HUES64 (cell line): ENCODE measurements at regions not wholly inside any gene's neighbourhood (a gene's known extent, or its start where the extent isn't known, plus 50 kb on each side); places are given as distances from the start of the nearest gene placed in this dataset.

Experiments used
- H3K27ac ChIP-seq: 2 replicates; pipeline ENCODE4 v1.7.0; 2013; ENCODE audit warnings: low read depth, low read length, inconsistent platforms
- H3K27me3 ChIP-seq: 2 replicates; pipeline ENCODE4 v1.6.1; 2013; ENCODE audit warnings: mild to moderate bottlenecking, low read length; ENCODE audit not compliant: insufficient read depth
- H3K36me3 ChIP-seq: 2 replicates; pipeline ENCODE4 v1.6.1; 2013; ENCODE audit warnings: mild to moderate bottlenecking, low read length; ENCODE audit not compliant: insufficient read depth
- H3K4me1 ChIP-seq: 2 replicates; pipeline ENCODE4 v1.6.1; 2013; ENCODE audit warnings: mild to moderate bottlenecking, low read length, moderate library complexity; ENCODE audit not compliant: insufficient read depth
- H3K4me3 ChIP-seq: 2 replicates; pipeline ENCODE4 v1.5.1; 2013; ENCODE audit warnings: mild to moderate bottlenecking, low read length, moderate library complexity
- H3K9ac ChIP-seq: 2 replicates; pipeline ENCODE4 v1.6.1; 2013; ENCODE audit warnings: mild to moderate bottlenecking, low read depth, low read length
- H3K9me3 ChIP-seq: 2 replicates; pipeline ENCODE4 v1.6.1; 2013; ENCODE audit warnings: low read depth, low read length; ENCODE audit not compliant: insufficient read depth
- WGBS: fragments of 150-250, 120-280 bp; methylation state at CpG from one replicate; pipeline ENCODE4 v1.1.7; 2013; ENCODE audit warnings: missing lambda C conversion rate; 5-methylcytosine and 5-hydroxymethylcytosine counted together

DNA sequence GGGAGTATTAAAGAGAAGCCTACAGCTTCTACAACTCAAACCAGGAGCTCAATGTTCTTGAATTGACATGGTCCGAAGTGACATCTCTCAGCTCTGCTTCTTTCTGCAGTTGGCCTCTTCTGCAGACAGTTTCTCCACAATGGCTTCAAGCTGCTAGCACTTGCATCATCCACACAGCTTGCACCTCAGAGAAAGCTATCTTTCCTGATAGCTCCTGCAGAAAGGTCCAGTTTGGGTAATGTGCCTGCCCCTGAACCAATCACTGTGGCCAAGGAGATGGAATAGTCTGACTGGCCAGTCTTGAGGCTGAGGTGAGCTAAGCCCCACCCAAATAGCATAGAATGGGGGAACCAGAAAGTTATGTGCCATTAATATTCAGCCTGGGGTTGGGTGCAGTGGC lies 95.8 kb upstream of the ABCA1 start:
- no peaks in the 10 kb centered on the region for H3K27me3 ChIP-seq
- no peak overlapping the region for H3K27ac ChIP-seq
- no peaks in the 10 kb centered on the region for H3K4me1 ChIP-seq
- no peak overlapping the region for H3K9ac ChIP-seq
- no peaks in the 10 kb centered on the region for H3K36me3 ChIP-seq
- 92% methylated on average over 1 of the region's 1 CpG for WGBS
- H3K9me3 ChIP-seq: no peaks in the 10 kb centered on the region
- H3K4me3 ChIP-seq: no peak overlapping the region

DNA sequence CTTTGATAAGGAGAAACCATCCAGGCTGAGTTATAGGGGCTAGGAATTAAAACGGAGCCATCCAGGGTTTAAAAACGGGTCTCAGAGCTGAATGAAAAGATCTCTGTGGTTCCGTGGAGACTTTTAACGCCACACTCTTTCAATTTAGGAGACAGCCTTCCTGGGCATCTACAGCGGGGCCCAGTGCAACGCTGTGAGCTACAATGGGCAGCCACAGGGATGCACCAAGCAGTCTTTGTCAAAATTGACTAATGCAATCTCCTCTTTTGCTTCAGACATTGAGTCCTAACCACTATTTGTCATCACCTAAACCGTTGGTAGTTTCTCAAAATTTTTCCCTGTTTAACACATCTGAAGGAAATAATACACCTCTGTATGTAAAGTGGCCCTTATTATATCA lies 96.6 kb upstream of the ABCA1 start:
- Histone ChIP-seq H3K9ac (no peak overlapping the region), H3K27me3 (no peaks in the 10 kb centered on the region), H3K4me3 (no peak overlapping the region), H3K9me3 (no peaks in the 10 kb centered on the region), H3K36me3 (no peaks in the 10 kb centered on the region), H3K4me1 (no peaks in the 10 kb centered on the region), H3K27ac (no peak overlapping the region)
- 80% methylated on average over 7 of the region's 7 CpGs for WGBS

DNA sequence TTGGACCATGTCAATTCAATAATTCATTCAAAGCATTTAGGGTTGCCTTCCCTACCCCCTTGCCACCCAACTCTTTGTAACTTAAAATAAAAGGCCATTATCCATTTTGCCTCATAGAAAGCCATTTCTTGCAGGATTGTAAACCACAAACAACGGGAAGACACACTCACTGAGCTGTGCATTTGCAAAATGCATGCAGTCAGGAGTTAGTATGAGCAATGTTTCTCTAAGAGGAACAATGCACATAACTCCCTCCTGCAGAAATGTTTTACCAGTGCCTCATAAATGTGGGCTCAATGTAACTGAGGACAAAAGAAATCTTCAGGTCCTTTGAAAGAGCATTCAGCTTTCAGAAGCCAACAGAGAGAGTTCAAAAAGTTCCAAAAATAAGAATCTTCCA lies 98.5 kb upstream of the ABCA1 start:
- Histone ChIP-seq H3K27me3 (no peaks in the 10 kb centered on the region), H3K9me3 (no peaks in the 10 kb centered on the region), H3K4me3 (no peak overlapping the region), H3K4me1 (no peaks in the 10 kb centered on the region), H3K9ac (no peak overlapping the region), H3K27ac (no peak overlapping the region), H3K36me3 (no peaks in the 10 kb centered on the region)
- WGBS: 67% methylated on average over 1 of the region's 1 CpG

DNA sequence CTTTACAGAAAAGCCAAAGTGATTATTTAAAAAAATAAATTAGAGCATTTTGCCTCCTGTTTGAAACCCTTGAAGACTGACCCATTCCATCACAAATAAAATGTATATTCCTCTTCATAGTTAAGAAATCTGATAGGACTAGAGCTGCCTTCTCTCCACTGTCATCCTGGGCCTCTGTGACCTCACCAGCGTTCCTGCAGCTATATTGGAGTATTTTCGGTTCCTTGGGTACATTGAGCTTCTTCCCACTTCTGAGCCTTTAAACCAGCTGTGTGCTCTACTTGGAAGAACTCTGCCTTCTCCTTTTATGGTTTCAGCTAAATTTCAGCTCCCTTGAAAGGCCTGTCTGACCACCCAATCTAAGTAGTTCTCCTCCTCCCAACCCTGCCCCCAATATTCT lies 99.1 kb upstream of the ABCA1 start:
- H3K27ac ChIP-seq: no peak overlapping the region
- no peaks in the 10 kb centered on the region for H3K27me3 ChIP-seq
- no peaks in the 10 kb centered on the region for H3K4me1 ChIP-seq
- H3K4me3 ChIP-seq: no peak overlapping the region
- H3K9ac ChIP-seq: no peak overlapping the region
- H3K36me3 ChIP-seq: no peaks in the 10 kb centered on the region
- H3K9me3 ChIP-seq: no peaks in the 10 kb centered on the region
- WGBS: 84% methylated on average over 2 of the region's 2 CpGs

DNA sequence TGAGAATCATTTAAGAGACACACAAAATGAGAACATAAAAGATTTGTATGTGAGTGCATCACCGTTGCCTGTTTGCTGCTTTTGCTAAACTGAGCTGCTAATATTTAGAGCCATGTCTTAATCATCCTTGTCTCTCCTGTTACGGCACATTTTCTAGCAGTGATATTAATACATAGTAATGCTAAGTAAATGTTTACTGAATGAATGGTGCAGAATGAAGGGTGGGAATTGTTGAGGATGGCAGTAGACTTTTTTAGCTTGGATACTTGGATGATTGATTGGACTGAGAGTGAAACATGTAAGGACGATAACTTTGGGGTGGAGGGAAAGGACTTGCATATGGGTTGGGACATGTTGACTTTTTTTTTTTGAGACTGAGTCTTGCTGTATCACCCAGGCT lies 102.3 kb upstream of the ABCA1 start:
- no peak overlapping the region for H3K4me3 ChIP-seq
- H3K27ac ChIP-seq: no peak overlapping the region
- no peaks in the 10 kb centered on the region for H3K36me3 ChIP-seq
- no peak overlapping the region for H3K9ac ChIP-seq
- WGBS: 83% methylated on average over 2 of the region's 3 CpGs
- no peaks in the 10 kb centered on the region for H3K4me1 ChIP-seq
- peaks cover 10% of the 10 kb centered on the region for H3K9me3 ChIP-seq
- H3K27me3 ChIP-seq: no peaks in the 10 kb centered on the region

DNA sequence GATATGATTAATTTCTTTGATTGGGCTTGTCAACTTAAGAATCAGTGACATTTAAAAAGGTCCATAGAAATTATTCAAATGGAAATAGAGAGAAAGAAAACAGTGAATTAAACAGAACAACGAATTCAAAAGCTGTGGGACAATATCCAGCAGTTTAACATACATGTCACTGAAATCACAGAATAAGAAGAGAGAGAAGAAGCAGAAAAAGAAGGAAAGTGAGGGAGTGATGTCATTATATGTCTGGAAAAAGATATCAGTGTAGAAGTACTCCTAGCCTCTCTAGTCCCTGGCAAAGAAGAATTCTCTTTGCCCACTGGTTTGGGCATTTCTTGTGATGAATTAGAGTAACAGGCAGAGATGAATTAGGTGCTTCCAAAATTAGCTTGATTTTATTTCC lies 109.2 kb upstream of the ABCA1 start:
- Histone ChIP-seq H3K4me3 (no peak overlapping the region), H3K27ac (no peak overlapping the region), H3K36me3 (no peaks in the 10 kb centered on the region), H3K4me1 (no peaks in the 10 kb centered on the region), H3K9me3 (peaks cover 10% of the 10 kb centered on the region), H3K27me3 (no peaks in the 10 kb centered on the region), H3K9ac (no peak overlapping the region)
- 100% methylated on average over 1 of the region's 1 CpG for WGBS

DNA sequence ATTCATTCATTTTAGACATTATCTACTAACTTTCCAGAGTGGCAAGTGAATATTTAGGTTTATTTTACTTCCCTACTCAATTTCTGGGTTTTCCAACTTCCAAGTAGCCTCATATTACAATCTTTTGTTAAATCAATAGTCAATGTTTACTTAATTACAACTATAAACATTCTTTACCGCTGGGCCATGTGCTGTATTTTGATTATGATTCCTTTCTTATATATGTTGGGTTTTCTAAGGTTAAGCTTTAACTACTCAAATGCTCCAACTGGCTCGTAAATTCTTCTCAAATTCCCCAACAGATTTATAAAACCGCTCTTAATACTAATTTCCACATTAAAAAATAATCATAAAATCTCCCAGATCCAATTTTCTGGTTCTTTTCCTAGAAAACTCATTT lies 110.1 kb upstream of the ABCA1 start:
- Histone ChIP-seq H3K9me3 (peaks cover 10% of the 10 kb centered on the region), H3K27me3 (no peaks in the 10 kb centered on the region), H3K4me3 (no peak overlapping the region), H3K9ac (no peak overlapping the region), H3K27ac (no peak overlapping the region), H3K4me1 (no peaks in the 10 kb centered on the region), H3K36me3 (no peaks in the 10 kb centered on the region)
- WGBS: 93% methylated on average over 2 of the region's 3 CpGs

DNA sequence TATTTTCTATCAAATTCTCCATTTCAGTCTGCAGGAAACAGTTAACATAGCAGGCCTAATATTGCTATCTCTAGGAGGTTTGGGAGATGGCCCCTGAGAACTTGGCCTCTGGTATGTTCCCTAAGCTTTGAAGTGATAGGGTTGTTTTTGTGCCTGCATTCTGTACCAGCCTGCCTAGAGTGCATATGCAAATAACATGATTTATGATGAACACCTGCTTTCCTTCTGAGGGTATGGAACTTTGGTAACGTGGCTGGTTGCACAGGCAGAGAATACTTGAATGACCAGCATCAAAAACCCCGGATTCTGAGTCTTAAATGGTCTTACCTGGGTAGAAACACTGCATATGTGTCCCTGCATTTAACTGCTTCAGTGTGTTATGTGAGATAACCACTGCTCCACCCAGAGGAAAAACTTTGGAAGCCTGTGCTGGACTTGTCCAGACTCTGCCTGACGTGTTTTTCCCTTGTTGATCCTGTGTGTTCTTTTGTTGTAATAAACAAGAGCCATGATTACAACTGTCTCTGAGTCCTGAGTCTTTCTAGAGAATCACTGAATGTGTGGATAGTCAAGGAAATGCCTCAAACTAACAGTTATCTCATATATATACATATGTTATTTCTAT lies 111.3 kb upstream of the ABCA1 start:
- no peaks in the 10 kb centered on the region for H3K4me1 ChIP-seq
- H3K27ac ChIP-seq: no peak overlapping the region
- H3K9ac ChIP-seq: no peak overlapping the region
- H3K9me3 ChIP-seq: no peaks in the 10 kb centered on the region
- no peaks in the 10 kb centered on the region for H3K36me3 ChIP-seq
- no peaks in the 10 kb centered on the region for H3K27me3 ChIP-seq
- no peak overlapping the region for H3K4me3 ChIP-seq
- WGBS: 87% methylated on average over 3 of the region's 3 CpGs

DNA sequence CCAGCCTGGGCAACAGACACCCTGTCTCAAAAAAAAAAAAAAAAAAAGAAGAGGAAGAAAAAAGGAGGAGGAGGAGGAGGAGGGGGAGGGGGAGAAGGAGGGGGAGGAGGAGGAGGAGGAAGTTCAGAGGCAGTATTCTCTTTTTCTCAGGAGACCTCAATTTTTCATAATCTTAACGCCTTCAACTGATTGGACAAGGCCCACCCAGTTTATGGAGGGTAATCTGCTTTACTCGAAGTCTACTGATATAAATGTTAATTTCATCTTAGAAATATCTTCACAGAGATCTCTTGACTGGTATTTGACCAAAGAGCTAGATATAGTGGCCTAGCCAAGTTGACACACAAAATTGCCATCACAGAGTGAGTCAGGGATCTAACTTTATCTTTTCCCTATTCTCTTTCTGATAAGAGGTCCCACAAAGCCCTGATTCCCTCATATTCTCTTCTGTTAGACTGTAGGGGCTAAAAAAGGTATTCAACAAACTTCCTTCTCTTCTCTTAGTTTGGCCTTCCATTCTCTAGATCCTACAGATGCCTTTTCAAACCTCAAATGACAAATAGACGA lies 115.5 kb upstream of the ABCA1 start:
- Histone ChIP-seq H3K27me3 (no peaks in the 10 kb centered on the region), H3K9me3 (no peaks in the 10 kb centered on the region), H3K4me3 (no peak overlapping the region), H3K27ac (no peak overlapping the region), H3K36me3 (no peaks in the 10 kb centered on the region), H3K4me1 (no peaks in the 10 kb centered on the region), H3K9ac (no peak overlapping the region)
- 85% methylated on average over 1 of the region's 3 CpGs for WGBS

DNA sequence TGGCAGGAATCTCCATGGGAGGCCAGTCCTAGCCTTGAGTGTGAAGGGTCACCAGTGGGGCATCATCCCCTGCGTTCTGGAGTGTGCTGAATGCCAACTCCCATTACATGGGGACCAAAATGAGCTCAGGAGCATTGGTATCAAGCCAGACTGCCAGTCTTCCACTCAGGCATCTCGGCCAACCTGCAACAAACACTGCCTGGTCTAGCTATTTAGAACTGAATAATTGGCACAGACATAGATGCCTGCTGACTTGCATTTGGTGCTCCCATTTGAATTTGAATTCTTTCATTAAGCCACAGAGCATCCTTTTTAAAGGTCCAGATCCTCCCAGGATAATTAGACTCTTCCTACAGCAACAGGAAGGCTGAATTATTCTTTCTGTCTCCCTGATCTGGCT lies 116.6 kb upstream of the ABCA1 start:
- WGBS: 75% methylated on average over 2 of the region's 2 CpGs

DNA sequence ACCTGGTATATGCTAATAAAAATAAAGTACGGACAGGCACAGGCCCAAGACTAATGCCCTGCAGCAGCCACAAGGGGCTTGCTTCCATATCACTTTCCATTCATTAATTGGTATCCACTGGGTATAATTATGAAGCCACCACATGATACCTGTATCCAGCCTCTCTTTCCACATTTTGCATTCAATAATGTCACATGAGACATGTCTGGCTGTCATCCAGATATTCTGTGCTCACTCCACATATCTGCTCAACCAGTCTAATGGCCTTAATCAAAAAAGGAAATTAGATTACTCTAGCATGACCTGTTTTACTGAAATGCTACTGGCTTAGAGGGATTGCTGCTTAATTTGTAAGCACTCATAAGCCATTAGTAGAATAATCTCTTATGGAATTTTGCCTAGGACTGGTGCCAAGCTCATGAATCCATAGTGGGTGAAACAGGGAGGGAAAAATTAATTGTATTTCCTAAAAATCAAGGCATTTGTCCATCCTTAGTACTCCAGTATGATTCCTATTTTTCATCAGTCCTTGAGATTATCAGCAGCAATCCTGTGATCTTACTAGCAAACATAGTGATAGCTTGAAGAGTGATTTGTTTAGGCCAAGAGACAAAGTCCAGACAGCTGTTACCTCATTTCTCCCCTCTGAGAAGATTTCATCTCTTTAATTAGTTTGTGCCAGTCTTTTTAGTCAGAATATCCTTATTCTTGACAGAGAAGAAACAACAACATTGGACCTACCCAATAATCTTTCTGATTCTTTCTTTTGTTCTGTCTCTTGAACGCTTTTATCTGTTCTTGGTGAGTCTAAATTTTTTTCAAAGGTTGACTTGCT lies 119.2 kb upstream of the ABCA1 start:
- H3K9me3 ChIP-seq: no peaks in the 10 kb centered on the region
- no peak overlapping the region for H3K9ac ChIP-seq
- H3K4me1 ChIP-seq: no peaks in the 10 kb centered on the region
- WGBS: 96% methylated on average over 2 of the region's 2 CpGs
- no peak overlapping the region for H3K4me3 ChIP-seq
- no peak overlapping the region for H3K27ac ChIP-seq
- H3K27me3 ChIP-seq: no peaks in the 10 kb centered on the region
- H3K36me3 ChIP-seq: no peaks in the 10 kb centered on the region

More for the DNA sequence above, 116.6 kb upstream of the ABCA1 start:
- Histone ChIP-seq H3K4me3 (no peak overlapping the region), H3K36me3 (no peaks in the 10 kb centered on the region), H3K27me3 (no peaks in the 10 kb centered on the region), H3K9ac (no peak overlapping the region), H3K4me1 (no peaks in the 10 kb centered on the region), H3K27ac (no peak overlapping the region), H3K9me3 (no peaks in the 10 kb centered on the region)
